GM19193 (cell line): ENCODE measurements at regions not wholly inside any gene's neighbourhood (a gene's known extent, or its start where the extent isn't known, plus 50 kb on each side); places are given as distances from the start of the nearest gene placed in this dataset.

Experiments
- POLR2A ChIP-seq: IDR thresholded peaks from 4 replicates; pipeline ENCODE4 v1.6.1; 2011; ENCODE audit not compliant: insufficient read depth, insufficient read length; ENCODE audit errors: extremely low read depth

- no peak for TF ChIP-seq POLR2A
Measured at GRCh38 chr11:116509551-116509950, 263.2 kb downstream of the BUD13 start.

GRCh38 chr11:116507849-116508695, 264.7 kb downstream of the BUD13 start:
- no peak for TF ChIP-seq POLR2A

GRCh38 chr11:116507016-116507415, 265.8 kb downstream of the BUD13 start:
- no peak for TF ChIP-seq POLR2A

- TF ChIP-seq POLR2A = no peak
Measured at GRCh38 chr11:116506263-116506825, 266.4 kb downstream of the BUD13 start.

- TF ChIP-seq POLR2A = no peak
Measured at GRCh38 chr11:116505298-116506262, 267.2 kb downstream of the BUD13 start.

GRCh38 chr11:116504541-116505297, 268.1 kb downstream of the BUD13 start:
- no peak for TF ChIP-seq POLR2A

- TF ChIP-seq POLR2A = no peak
Measured at GRCh38 chr11:116503216-116504160, 269.3 kb downstream of the BUD13 start.

- TF ChIP-seq POLR2A = no peak
Measured at GRCh38 chr11:116502641-116503061, 270.1 kb downstream of the BUD13 start.

GRCh38 chr11:116501728-116502127, 271.1 kb downstream of the BUD13 start:
- TF ChIP-seq POLR2A = no peak

- no peak for TF ChIP-seq POLR2A
Measured at GRCh38 chr11:116500947-116501602, 271.7 kb downstream of the BUD13 start.

- no peak for TF ChIP-seq POLR2A
Measured at GRCh38 chr11:116500026-116500946, 272.5 kb downstream of the BUD13 start.
